ENCODE measurements at regions not wholly inside any gene's neighbourhood (a gene's known extent, or its start where the extent isn't known, plus 50 kb on each side); places are given as distances from the start of the nearest gene placed in this dataset.
"Not testable (repeated sequence)": the region's sequence is repeated elsewhere in the genome, so short reads cannot be mapped to it uniquely, and the experiment has no call there.

- not testable (repeated sequence) for H3K4me3 ChIP-seq (ENCODE audit: low read depth in 1 of 2, low read length in 2 of 2); H3K9me3 ChIP-seq (ENCODE audit: control insufficient read depth in 1 of 2, low read length in 2 of 2); H3K36me3 ChIP-seq (ENCODE audit: control insufficient read depth in 1 of 2, insufficient read depth in 2 of 2, low read length in 2 of 2); H3K27me3 ChIP-seq (ENCODE audit: control insufficient read depth in 1 of 2, insufficient read depth in 2 of 2, low read length in 2 of 2); H3K4me1 ChIP-seq (ENCODE audit: control insufficient read depth in 1 of 2, insufficient read depth in 2 of 2, low read length in 2 of 2); H3K27ac ChIP-seq (ENCODE audit: low read depth, low read length); H3K9ac ChIP-seq (ENCODE audit: low read depth in 1 of 2, low read length in 2 of 2)
Measured at GRCh38 chr7:110472419-110472818, 618.5 kb upstream of the LRRN3 start.

DNA sequence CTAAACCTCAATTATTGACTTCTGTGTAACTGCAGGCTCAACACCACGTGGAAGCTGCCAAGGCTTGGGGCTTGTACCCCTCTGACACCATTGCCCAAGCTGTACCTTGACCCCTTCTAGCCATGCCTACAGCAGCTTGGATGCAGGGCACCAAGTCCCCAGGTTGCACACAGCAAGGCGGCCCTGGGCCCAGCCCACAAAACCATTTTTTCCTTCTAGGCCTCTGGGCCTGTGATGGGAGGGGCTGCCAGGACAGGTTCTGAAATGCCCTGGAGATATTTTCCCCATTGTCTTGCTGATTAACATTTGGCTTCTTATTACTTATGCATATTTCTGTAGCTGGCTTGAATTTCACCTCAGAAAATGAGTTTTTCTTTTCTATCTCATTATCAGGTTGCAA is 610.0 kb upstream of the LRRN3 start:
- no peaks in the 10 kb centered on the region for H3K27me3 ChIP-seq (ENCODE audit: control insufficient read depth in 1 of 2, insufficient read depth in 2 of 2, low read length in 2 of 2)
- H3K27ac ChIP-seq (ENCODE audit: low read depth, low read length): no peak overlapping the region
- H3K4me1 ChIP-seq (ENCODE audit: control insufficient read depth in 1 of 2, insufficient read depth in 2 of 2, low read length in 2 of 2): no peaks in the 10 kb centered on the region
- no peak overlapping the region for H3K9ac ChIP-seq (ENCODE audit: low read depth in 1 of 2, low read length in 2 of 2)
- no peaks in the 10 kb centered on the region for H3K36me3 ChIP-seq (ENCODE audit: control insufficient read depth in 1 of 2, insufficient read depth in 2 of 2, low read length in 2 of 2)
- no peak overlapping the region for H3K4me3 ChIP-seq (ENCODE audit: low read depth in 1 of 2, low read length in 2 of 2)
- H3K9me3 ChIP-seq (ENCODE audit: control insufficient read depth in 1 of 2, low read length in 2 of 2): peaks cover 0 to 8% of the 10 kb centered on the region in 2 donors

DNA sequence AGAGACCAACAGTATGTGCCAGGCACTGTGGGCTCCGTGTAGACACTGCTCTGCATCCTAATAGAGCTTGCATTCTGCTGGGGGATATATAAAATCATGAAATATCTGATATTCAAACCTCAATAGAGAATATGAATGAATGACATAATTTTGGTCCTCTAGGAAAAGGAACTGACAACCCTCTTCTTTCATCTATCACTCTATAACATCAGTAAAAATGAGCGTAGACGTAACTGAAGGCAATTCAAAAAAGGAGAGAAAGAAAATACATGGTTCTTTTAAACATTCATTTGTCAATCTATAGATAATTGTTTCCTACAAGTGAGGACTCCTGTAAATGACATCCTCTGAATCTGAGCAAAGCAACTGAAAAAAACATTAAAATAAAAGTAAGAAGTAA is 607.4 kb upstream of the LRRN3 start:
- no peak overlapping the region for H3K9ac ChIP-seq (ENCODE audit: low read depth in 1 of 2, low read length in 2 of 2)
- no peak overlapping the region for H3K27ac ChIP-seq (ENCODE audit: low read depth, low read length)
- H3K4me3 ChIP-seq (ENCODE audit: low read depth in 1 of 2, low read length in 2 of 2): no peak overlapping the region
- no peaks in the 10 kb centered on the region for H3K4me1 ChIP-seq (ENCODE audit: control insufficient read depth in 1 of 2, insufficient read depth in 2 of 2, low read length in 2 of 2)
- peaks cover 0 to 8% of the 10 kb centered on the region in 2 donors for H3K9me3 ChIP-seq (ENCODE audit: control insufficient read depth in 1 of 2, low read length in 2 of 2)
- H3K36me3 ChIP-seq (ENCODE audit: control insufficient read depth in 1 of 2, insufficient read depth in 2 of 2, low read length in 2 of 2): no peaks in the 10 kb centered on the region
- H3K27me3 ChIP-seq (ENCODE audit: control insufficient read depth in 1 of 2, insufficient read depth in 2 of 2, low read length in 2 of 2): no peaks in the 10 kb centered on the region

DNA sequence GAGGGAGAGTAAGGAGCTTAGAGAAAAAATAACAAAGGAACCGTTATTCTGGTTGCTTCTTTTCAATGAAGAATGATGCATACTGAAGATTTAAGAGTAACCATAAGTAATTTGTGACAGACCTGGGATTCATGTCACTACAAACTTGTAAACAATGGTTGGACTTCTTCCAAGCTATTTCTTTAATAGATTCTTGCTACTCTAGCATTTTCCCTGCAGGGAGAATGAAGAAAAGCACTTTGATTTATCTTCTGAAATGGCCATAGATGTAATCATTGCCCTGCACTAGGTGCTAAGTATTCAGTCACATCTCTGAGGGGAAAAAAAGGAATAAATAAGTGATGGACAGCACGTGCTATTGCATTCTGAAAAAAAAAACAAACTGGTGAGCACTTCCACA is 606.6 kb upstream of the LRRN3 start:
- no peaks in the 10 kb centered on the region for H3K36me3 ChIP-seq (ENCODE audit: control insufficient read depth in 1 of 2, insufficient read depth in 2 of 2, low read length in 2 of 2)
- H3K9me3 ChIP-seq (ENCODE audit: control insufficient read depth in 1 of 2, low read length in 2 of 2): peaks cover 0 to 8% of the 10 kb centered on the region in 2 donors
- H3K4me1 ChIP-seq (ENCODE audit: control insufficient read depth in 1 of 2, insufficient read depth in 2 of 2, low read length in 2 of 2): no peaks in the 10 kb centered on the region
- H3K9ac ChIP-seq (ENCODE audit: low read depth in 1 of 2, low read length in 2 of 2): no peak overlapping the region
- H3K27ac ChIP-seq (ENCODE audit: low read depth, low read length): no peak overlapping the region
- no peak overlapping the region for H3K4me3 ChIP-seq (ENCODE audit: low read depth in 1 of 2, low read length in 2 of 2)
- no peaks in the 10 kb centered on the region for H3K27me3 ChIP-seq (ENCODE audit: control insufficient read depth in 1 of 2, insufficient read depth in 2 of 2, low read length in 2 of 2)

GRCh38 chr7:110486549-110486948 is 604.4 kb upstream of the LRRN3 start:
- no peak overlapping the region for H3K27ac ChIP-seq (ENCODE audit: low read depth, low read length)
- H3K9ac ChIP-seq (ENCODE audit: low read depth in 1 of 2, low read length in 2 of 2): no peak overlapping the region
- H3K4me1 ChIP-seq (ENCODE audit: control insufficient read depth in 1 of 2, insufficient read depth in 2 of 2, low read length in 2 of 2): no peaks in the 10 kb centered on the region
- H3K27me3 ChIP-seq (ENCODE audit: control insufficient read depth in 1 of 2, insufficient read depth in 2 of 2, low read length in 2 of 2): no peaks in the 10 kb centered on the region
- no peaks in the 10 kb centered on the region for H3K9me3 ChIP-seq (ENCODE audit: control insufficient read depth in 1 of 2, low read length in 2 of 2)
- no peaks in the 10 kb centered on the region for H3K36me3 ChIP-seq (ENCODE audit: control insufficient read depth in 1 of 2, insufficient read depth in 2 of 2, low read length in 2 of 2)
- no peak overlapping the region for H3K4me3 ChIP-seq (ENCODE audit: low read depth in 1 of 2, low read length in 2 of 2)

DNA sequence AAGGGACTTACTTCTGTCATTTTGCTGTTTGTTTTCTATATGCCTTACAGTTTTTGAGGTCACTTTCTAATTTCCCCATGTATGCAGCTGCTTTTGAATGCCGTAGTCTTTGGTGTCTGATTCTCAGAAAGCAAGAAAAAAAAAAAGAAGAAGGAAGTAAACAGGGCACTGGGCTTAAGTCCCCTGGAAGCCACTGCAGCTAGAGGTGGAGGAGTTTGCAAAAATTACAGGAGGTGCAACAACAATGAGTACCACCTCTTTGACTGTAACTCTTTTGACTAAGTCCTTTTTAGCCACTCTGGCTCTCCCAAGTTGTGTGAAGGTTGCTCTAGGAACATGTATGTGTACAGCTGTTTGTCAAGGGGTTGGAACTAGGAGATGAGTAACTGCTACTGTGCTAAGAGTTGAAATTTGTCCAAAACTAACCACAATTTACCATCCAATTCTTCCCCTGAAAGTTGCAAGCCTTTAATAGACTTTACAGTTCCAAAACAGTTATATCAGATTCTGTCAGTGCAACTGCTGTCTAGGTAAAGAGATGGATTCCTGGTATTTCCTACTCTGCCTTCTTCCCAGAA is 588.0 kb upstream of the LRRN3 start:
- H3K36me3 ChIP-seq (ENCODE audit: control insufficient read depth in 1 of 2, insufficient read depth in 2 of 2, low read length in 2 of 2): no peaks in the 10 kb centered on the region
- no peaks in the 10 kb centered on the region for H3K4me1 ChIP-seq (ENCODE audit: control insufficient read depth in 1 of 2, insufficient read depth in 2 of 2, low read length in 2 of 2)
- H3K9ac ChIP-seq (ENCODE audit: low read depth in 1 of 2, low read length in 2 of 2): no peak overlapping the region
- no peaks in the 10 kb centered on the region for H3K27me3 ChIP-seq (ENCODE audit: control insufficient read depth in 1 of 2, insufficient read depth in 2 of 2, low read length in 2 of 2)
- no peak overlapping the region for H3K27ac ChIP-seq (ENCODE audit: low read depth, low read length)
- H3K9me3 ChIP-seq (ENCODE audit: control insufficient read depth in 1 of 2, low read length in 2 of 2): no peaks in the 10 kb centered on the region
- H3K4me3 ChIP-seq (ENCODE audit: low read depth in 1 of 2, low read length in 2 of 2): no peak overlapping the region

- Histone ChIP-seq H3K9me3 (ENCODE audit: control insufficient read depth in 1 of 2, low read length in 2 of 2) (no peaks in the 10 kb centered on the region), H3K27me3 (ENCODE audit: control insufficient read depth in 1 of 2, insufficient read depth in 2 of 2, low read length in 2 of 2) (no peaks in the 10 kb centered on the region), H3K27ac (ENCODE audit: low read depth, low read length) (no peak overlapping the region), H3K36me3 (ENCODE audit: control insufficient read depth in 1 of 2, insufficient read depth in 2 of 2, low read length in 2 of 2) (no peaks in the 10 kb centered on the region), H3K4me3 (ENCODE audit: low read depth in 1 of 2, low read length in 2 of 2) (no peak overlapping the region), H3K4me1 (ENCODE audit: control insufficient read depth in 1 of 2, insufficient read depth in 2 of 2, low read length in 2 of 2) (no peaks in the 10 kb centered on the region), H3K9ac (ENCODE audit: low read depth in 1 of 2, low read length in 2 of 2) (no peak overlapping the region)
Measured at GRCh38 chr7:110507369-110507768, 583.6 kb upstream of the LRRN3 start.

- no peaks in the 10 kb centered on the region for H3K36me3 ChIP-seq (ENCODE audit: control insufficient read depth in 1 of 2, insufficient read depth in 2 of 2, low read length in 2 of 2)
- no peak overlapping the region for H3K9ac ChIP-seq (ENCODE audit: low read depth in 1 of 2, low read length in 2 of 2)
- no peaks in the 10 kb centered on the region for H3K4me1 ChIP-seq (ENCODE audit: control insufficient read depth in 1 of 2, insufficient read depth in 2 of 2, low read length in 2 of 2)
- no peak overlapping the region for H3K27ac ChIP-seq (ENCODE audit: low read depth, low read length)
- H3K4me3 ChIP-seq (ENCODE audit: low read depth in 1 of 2, low read length in 2 of 2): no peak overlapping the region
- H3K9me3 ChIP-seq (ENCODE audit: control insufficient read depth in 1 of 2, low read length in 2 of 2): no peaks in the 10 kb centered on the region
- no peaks in the 10 kb centered on the region for H3K27me3 ChIP-seq (ENCODE audit: control insufficient read depth in 1 of 2, insufficient read depth in 2 of 2, low read length in 2 of 2)
Measured at GRCh38 chr7:110507832-110508231, 583.1 kb upstream of the LRRN3 start.

GRCh38 chr7:110514975-110515551 is 575.9 kb upstream of the LRRN3 start:
- H3K9me3 ChIP-seq (ENCODE audit: control insufficient read depth in 1 of 2, low read length in 2 of 2); H3K4me1 ChIP-seq (ENCODE audit: control insufficient read depth in 1 of 2, insufficient read depth in 2 of 2, low read length in 2 of 2); H3K4me3 ChIP-seq (ENCODE audit: low read depth in 1 of 2, low read length in 2 of 2); H3K27me3 ChIP-seq (ENCODE audit: control insufficient read depth in 1 of 2, insufficient read depth in 2 of 2, low read length in 2 of 2); H3K27ac ChIP-seq (ENCODE audit: low read depth, low read length); H3K36me3 ChIP-seq (ENCODE audit: control insufficient read depth in 1 of 2, insufficient read depth in 2 of 2, low read length in 2 of 2); H3K9ac ChIP-seq (ENCODE audit: low read depth in 1 of 2, low read length in 2 of 2): not testable (repeated sequence)

GRCh38 chr7:110519851-110520250 is 571.1 kb upstream of the LRRN3 start:
- H3K4me3 ChIP-seq (ENCODE audit: low read depth in 1 of 2, low read length in 2 of 2): no peak overlapping the region
- H3K4me1 ChIP-seq (ENCODE audit: control insufficient read depth in 1 of 2, insufficient read depth in 2 of 2, low read length in 2 of 2): peaks cover 7 to 12% of the 10 kb centered on the region in 2 donors
- H3K27me3 ChIP-seq (ENCODE audit: control insufficient read depth in 1 of 2, insufficient read depth in 2 of 2, low read length in 2 of 2): no peaks in the 10 kb centered on the region
- no peak overlapping the region for H3K9ac ChIP-seq (ENCODE audit: low read depth in 1 of 2, low read length in 2 of 2)
- H3K27ac ChIP-seq (ENCODE audit: low read depth, low read length): no peak overlapping the region
- no peaks in the 10 kb centered on the region for H3K36me3 ChIP-seq (ENCODE audit: control insufficient read depth in 1 of 2, insufficient read depth in 2 of 2, low read length in 2 of 2)
- H3K9me3 ChIP-seq (ENCODE audit: control insufficient read depth in 1 of 2, low read length in 2 of 2): peaks cover 0 to 4% of the 10 kb centered on the region in 2 donors

Measured in duodenal mucosa (tissue), 2 donors.